B cell (primary cell): ENCODE measurements at regions not wholly inside any gene's neighbourhood (a gene's known extent, or its start where the extent isn't known, plus 50 kb on each side); places are given as distances from the start of the nearest gene placed in this dataset.

Source experiments
- EZH2 ChIP-seq: IDR thresholded peaks from 2 replicates; pipeline ENCODE4 v1.6.1; 2012; ENCODE audit warnings: borderline replicate concordance, low read depth, mild to moderate bottlenecking, moderate library complexity, low read length; ENCODE audit not compliant: insufficient read depth, poor library complexity, severe bottlenecking
- TF ChIP-seq, protein P1 (sequence below): fragments of 200-600 bp; IDR thresholded peaks from one replicate; pipeline ENCODE4 v1.8.0; 2022; ENCODE audit warnings: antibody characterized with exemption, mild to moderate bottlenecking

GRCh38 chr12:34297126-34297789 is 275.0 kb downstream of the ALG10 start:
- TF ChIP-seq, protein P1, sequence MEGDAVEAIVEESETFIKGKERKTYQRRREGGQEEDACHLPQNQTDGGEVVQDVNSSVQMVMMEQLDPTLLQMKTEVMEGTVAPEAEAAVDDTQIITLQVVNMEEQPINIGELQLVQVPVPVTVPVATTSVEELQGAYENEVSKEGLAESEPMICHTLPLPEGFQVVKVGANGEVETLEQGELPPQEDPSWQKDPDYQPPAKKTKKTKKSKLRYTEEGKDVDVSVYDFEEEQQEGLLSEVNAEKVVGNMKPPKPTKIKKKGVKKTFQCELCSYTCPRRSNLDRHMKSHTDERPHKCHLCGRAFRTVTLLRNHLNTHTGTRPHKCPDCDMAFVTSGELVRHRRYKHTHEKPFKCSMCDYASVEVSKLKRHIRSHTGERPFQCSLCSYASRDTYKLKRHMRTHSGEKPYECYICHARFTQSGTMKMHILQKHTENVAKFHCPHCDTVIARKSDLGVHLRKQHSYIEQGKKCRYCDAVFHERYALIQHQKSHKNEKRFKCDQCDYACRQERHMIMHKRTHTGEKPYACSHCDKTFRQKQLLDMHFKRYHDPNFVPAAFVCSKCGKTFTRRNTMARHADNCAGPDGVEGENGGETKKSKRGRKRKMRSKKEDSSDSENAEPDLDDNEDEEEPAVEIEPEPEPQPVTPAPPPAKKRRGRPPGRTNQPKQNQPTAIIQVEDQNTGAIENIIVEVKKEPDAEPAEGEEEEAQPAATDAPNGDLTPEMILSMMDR: no peak
- no peak for TF ChIP-seq EZH2
